HepG2 (cell line): ENCODE measurements at regions not wholly inside any gene's neighbourhood (a gene's known extent, or its start where the extent isn't known, plus 50 kb on each side); places are given as distances from the start of the nearest gene placed in this dataset.

Source experiments
- ATAC-seq: fragments of 200-7000 bp; cut with Tn5 transposase; 3 replicates; pipeline ENCODE4 v1.9.1; 2020; ENCODE audit warnings: mild to moderate bottlenecking, moderate library complexity
- BruUV-seq: library from RNA; stranded (reverse); fragments of 400-500 nt; replicated peaks from 2 replicates; lab custom pipeline; 2021; lab: Mats Ljungman, UMichigan
- CTCF ChIA-PET: fragments of 300-600 bp; formaldehyde crosslinking; extraction: SDS; loops from one replicate; lab custom pipeline; 2021; ENCODE audit warnings: low total read pairs, inconsistent platforms, low intra/inter-chr PET ratio; lab: Yijun Ruan, JAX
- POLR2A ChIA-PET: fragments of 350-600 bp; sonication (Branson Sonifier 250); formaldehyde crosslinking; loops from one replicate; lab custom pipeline; 2020; ENCODE audit warnings: antibody characterized with exemption, inconsistent platforms; lab: Yijun Ruan, JAX
- DNase-seq: peaks from one replicate; pipeline ENCODE4 v3.0.0-alpha.2; 2015; ENCODE audit warnings: low spot score
- FAIRE-seq: peaks from 3 replicates; lab custom pipeline; 2011; peaks lifted over from hg19 to GRCh38; lab: Jason Lieb, UNC
- H2AFZ ChIP-seq: one replicate; pipeline ENCODE4 v1.6.1; 2011; ENCODE audit warnings: low read length, inconsistent platforms
- H3K27ac ChIP-seq: fragments of 300-600 bp; 3 replicates; pipeline ENCODE4 v1.8.0; 2011; ENCODE audit warnings: mixed run types, mild to moderate bottlenecking, mixed read lengths, low read length, inconsistent platforms; ENCODE audit not compliant: insufficient read depth; ENCODE audit errors: extremely low read length
- H3K27me3 ChIP-seq, 2 experiments: fragments of 200-600 bp in 1 of 2; 2 replicates in 1 of 2; 3 replicates in 1 of 2; pipeline versions ENCODE4 v1.6.0 to v1.8.0; 2011; ENCODE audit warnings: low read length in 2 of 2, mild to moderate bottlenecking in 2 of 2, moderate library complexity in 2 of 2, inconsistent platforms in 1 of 2; ENCODE audit not compliant: insufficient read depth in 2 of 2, control insufficient read depth in 1 of 2
- H3K36me3 ChIP-seq, 2 experiments: fragments of 200-600 bp in 1 of 2; replicated peaks in 1 of 2; 2 replicates in 1 of 2; 3 replicates in 1 of 2; pipeline versions ENCODE4 v1.5.1 to v1.8.0; 2011; ENCODE audit warnings: low read length in 2 of 2, inconsistent platforms in 1 of 2; ENCODE audit not compliant: insufficient read depth in 2 of 2, control insufficient read depth in 1 of 2
- H3K4me1 ChIP-seq: 2 replicates; pipeline ENCODE4 v1.5.1; 2012; ENCODE audit warnings: low read length, inconsistent platforms; ENCODE audit not compliant: insufficient read depth
- H3K4me2 ChIP-seq: 2 replicates; pipeline ENCODE4 v1.6.0; 2011; ENCODE audit warnings: low read depth, low read length, inconsistent platforms
- H3K4me3 ChIP-seq, 3 experiments: fragments of 200-600 bp in 1 of 3; sonication (generic), shearing (Covaris generic) in 1 of 3; replicated peaks in 1 of 3; 2 replicates each; pipeline ENCODE4 v1.5.1; 2011 to 2016; ENCODE audit warnings: low read length in 3 of 3, inconsistent platforms in 2 of 3, low read depth in 2 of 3, mild to moderate bottlenecking in 2 of 3, control low read depth in 1 of 3, mixed read lengths in 1 of 3; ENCODE audit not compliant: insufficient read depth in 1 of 3
- H3K79me2 ChIP-seq: one replicate; pipeline ENCODE4 v1.6.1; 2011; ENCODE audit warnings: low read length, inconsistent platforms; ENCODE audit not compliant: insufficient read depth
- H3K9ac ChIP-seq: 2 replicates; pipeline ENCODE4 v1.6.0; 2011; ENCODE audit warnings: mild to moderate bottlenecking, low read depth, low read length, inconsistent platforms; ENCODE audit not compliant: insufficient read depth
- H3K9me3 ChIP-seq: 2 replicates; pipeline ENCODE4 v1.5.1; 2012; ENCODE audit warnings: mild to moderate bottlenecking, low read length
- H4K20me1 ChIP-seq: 2 replicates; pipeline ENCODE4 v1.6.0; 2011; ENCODE audit warnings: inconsistent platforms, mild to moderate bottlenecking, low read length, moderate library complexity; ENCODE audit not compliant: insufficient read depth
- CEBPB ChIP-seq: IDR thresholded peaks from 2 replicates; pipeline ENCODE4 v1.6.1; 2011; ENCODE audit warnings: low read depth, low read length, improper control_type of control experiment, borderline replicate concordance
- FOXP4 ChIP-seq: sonication (generic); formaldehyde crosslinking; IDR thresholded peaks from 2 replicates; pipeline ENCODE4 v1.4.0; 2020; ENCODE audit warnings: missing genetic modification reagents
- IRX3 ChIP-seq: sonication (generic); formaldehyde crosslinking; IDR thresholded peaks from 2 replicates; pipeline ENCODE4 v1.8.1; 2023; ENCODE audit warnings: mild to moderate bottlenecking, low read depth, missing genetic modification reagents, borderline replicate concordance
- MAF1 ChIP-seq: sonication (generic); formaldehyde crosslinking; IDR thresholded peaks from 2 replicates; pipeline ENCODE4 v1.5.0; 2020; ENCODE audit warnings: missing genetic modification reagents, borderline replicate concordance
- TRAFD1 ChIP-seq: sonication (generic); formaldehyde crosslinking; IDR thresholded peaks from 2 replicates; pipeline ENCODE4 v1.5.1; 2020; ENCODE audit warnings: missing genetic modification reagents, mild to moderate bottlenecking, borderline replicate concordance
- ZNF414 ChIP-seq: sonication (generic); formaldehyde crosslinking; IDR thresholded peaks from 2 replicates; pipeline ENCODE4 v1.5.0; 2020; ENCODE audit warnings: missing genetic modification reagents
- WGBS: methylation state at CpG from one replicate; pipeline ENCODE4 v1.1.6; 2017; ENCODE audit warnings: low lambda C conversion rate; 5-methylcytosine and 5-hydroxymethylcytosine counted together
- in situ Hi-C: cut with HindIII; loops from 2 replicates; pipeline ENCODE4 v1.10.0; 2017; ENCODE audit warnings: low pct_unique_long_range_greater_than_20kb; ENCODE audit not compliant: extremely low pct_ligation_motif_present
- intact Hi-C: fragments of 100-400 bp; cut with micrococcal nuclease; formaldehyde crosslinking; loops from one replicate; pipeline ENCODE4 v1.10.0; 2022; ENCODE audit not compliant: unreplicated experiment

GRCh38 chr11:57069942-57070341, 81.2 kb downstream of the OR5AK2 start:
- Histone ChIP-seq H3K79me2 (no peaks in the 10 kb centered on the region), H3K9ac (no peak overlapping the region), H3K4me3 (no peak overlapping the region), H3K4me2 (no peak overlapping the region), H3K27me3 (no peaks in the 10 kb centered on the region), H3K36me3 (no peaks in the 10 kb centered on the region), H4K20me1 (no peaks in the 10 kb centered on the region), H3K9me3 (no peaks in the 10 kb centered on the region), H2AFZ (no peak overlapping the region), H3K27ac (no peak overlapping the region), H3K4me1 (no peaks in the 10 kb centered on the region)
- WGBS, result 0% methylated on average over 1 of the region's 1 CpG
- in situ Hi-C loops (no loop called here), intact Hi-C loops (no loop called here)
- FAIRE-seq (no peak), ATAC-seq (no peak), DNase-seq (no peak)
- POLR2A ChIA-PET, result no interaction called here
- TF ChIP-seq TRAFD1, result no peak
- TF ChIP-seq ZNF414 (CRISPR knock-in tag), result no peak
- no peak for TF ChIP-seq MAF1 (CRISPR knock-in tag)
- TF ChIP-seq FOXP4, result no peak
- TF ChIP-seq IRX3 (CRISPR knock-in tag), result no peak
- peak; percentile 71 for TF ChIP-seq CEBPB
- CTCF ChIA-PET, result no interaction called here
- no TSS peak for BruUV-seq
